Smooth muscle cell (in vitro differentiated cells): ENCODE measurements at regions not wholly inside any gene's neighbourhood (a gene's known extent, or its start where the extent isn't known, plus 50 kb on each side); places are given as distances from the start of the nearest gene placed in this dataset.

Source experiments
- DNase-seq: peaks from one replicate; lab custom pipeline; 2025; ENCODE audit not compliant: unreplicated experiment; lab: John Stamatoyannopoulos, UW
- H2AFZ ChIP-seq: fragments of 200-600 bp; sonication (generic); 2 replicates; pipeline ENCODE4 v1.6.0; 2016; ENCODE audit warnings: antibody characterized with exemption, low read depth, mild to moderate bottlenecking
- H3F3A ChIP-seq: fragments of 200-600 bp; sonication (generic); 2 replicates; pipeline ENCODE4 v1.6.0; 2017; ENCODE audit warnings: antibody characterized with exemption, low read depth
- H3K27ac ChIP-seq: fragments of 200-600 bp; sonication (generic); 2 replicates; pipeline ENCODE4 v1.5.1; 2016; ENCODE audit warnings: low read depth, mild to moderate bottlenecking
- H3K27me3 ChIP-seq: fragments of 200-600 bp; sonication (generic); 2 replicates; pipeline ENCODE4 v1.6.1; 2016; ENCODE audit warnings: low read depth, mild to moderate bottlenecking
- H3K36me3 ChIP-seq: fragments of 200-600 bp; sonication (generic); 2 replicates; pipeline ENCODE4 v1.5.1; 2016; ENCODE audit warnings: low read depth
- H3K4me1 ChIP-seq: fragments of 200-600 bp; sonication (generic); 2 replicates; pipeline ENCODE4 v1.5.1; 2016; ENCODE audit warnings: low read depth
- H3K4me2 ChIP-seq: fragments of 200-600 bp; sonication (generic); 2 replicates; pipeline ENCODE4 v1.6.0; 2016; ENCODE audit warnings: mild to moderate bottlenecking
- H3K4me3 ChIP-seq: fragments of 200-600 bp; sonication (generic); 2 replicates; pipeline ENCODE4 v1.5.1; 2016; ENCODE audit warnings: mild to moderate bottlenecking
- H3K79me2 ChIP-seq: fragments of 200-600 bp; sonication (generic); 2 replicates; pipeline ENCODE4 v1.6.0; 2016; ENCODE audit warnings: low read depth, mild to moderate bottlenecking
- H3K9ac ChIP-seq: fragments of 200-600 bp; sonication (generic); 2 replicates; pipeline ENCODE4 v1.6.0; 2016; ENCODE audit warnings: low read depth
- H3K9me3 ChIP-seq: fragments of 200-600 bp; sonication (generic); replicated peaks from 2 replicates; pipeline ENCODE4 v1.5.1; 2016; ENCODE audit warnings: low read depth
- H4K20me1 ChIP-seq: fragments of 200-600 bp; sonication (generic); 2 replicates; pipeline ENCODE4 v1.6.0; 2016; ENCODE audit warnings: low read depth
- CTCF ChIP-seq: fragments of 200-600 bp; sonication (generic); IDR thresholded peaks from 2 replicates; pipeline ENCODE4 v1.5.1; 2017; ENCODE audit warnings: borderline replicate concordance, mild to moderate bottlenecking, antibody characterized with exemption; ENCODE audit not compliant: insufficient read depth, poor library complexity, severe bottlenecking
- WGBS: methylation state at CpG from one replicate; pipeline ENCODE4 v1.1.7; 2016; ENCODE audit warnings: low lambda C conversion rate; 5-methylcytosine and 5-hydroxymethylcytosine counted together

DNA sequence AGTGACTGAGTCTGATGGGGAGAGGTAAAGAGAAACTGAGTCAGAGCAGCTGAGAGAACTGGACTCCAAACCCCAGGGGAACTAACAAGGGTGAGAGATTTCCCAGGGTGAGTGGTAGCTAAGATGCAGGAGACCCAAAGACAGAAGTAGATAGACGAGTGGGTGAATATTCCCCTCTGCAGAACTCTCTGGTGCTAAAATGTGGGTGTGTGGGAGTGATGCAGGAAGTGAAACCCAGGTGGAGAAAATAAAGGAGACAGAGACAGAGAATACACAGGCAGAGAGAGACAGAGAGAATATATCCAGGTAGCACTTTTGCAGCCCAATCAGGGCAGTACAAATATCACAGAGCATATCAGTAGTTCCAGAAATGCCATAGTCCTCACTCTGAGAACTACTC is 212.5 kb upstream of the ZIC3 start:
- no peak overlapping the region for H3K27ac ChIP-seq
- no peak for TF ChIP-seq CTCF
- H3K27me3 ChIP-seq = no peaks in the 10 kb centered on the region
- DNase-seq = no peak
- H4K20me1 ChIP-seq = no peaks in the 10 kb centered on the region
- H3K79me2 ChIP-seq = no peaks in the 10 kb centered on the region
- H3K4me3 ChIP-seq = no peak overlapping the region
- H3F3A ChIP-seq = no peaks in the 10 kb centered on the region
- 78% methylated on average over 1 of the region's 1 CpG for WGBS
- H3K9ac ChIP-seq = no peak overlapping the region
- H3K9me3 ChIP-seq = no peaks in the 10 kb centered on the region
- H3K4me2 ChIP-seq = no peak overlapping the region
- H3K4me1 ChIP-seq = no peaks in the 10 kb centered on the region
- H3K36me3 ChIP-seq = no peaks in the 10 kb centered on the region
- H2AFZ ChIP-seq = no peak overlapping the region

DNA sequence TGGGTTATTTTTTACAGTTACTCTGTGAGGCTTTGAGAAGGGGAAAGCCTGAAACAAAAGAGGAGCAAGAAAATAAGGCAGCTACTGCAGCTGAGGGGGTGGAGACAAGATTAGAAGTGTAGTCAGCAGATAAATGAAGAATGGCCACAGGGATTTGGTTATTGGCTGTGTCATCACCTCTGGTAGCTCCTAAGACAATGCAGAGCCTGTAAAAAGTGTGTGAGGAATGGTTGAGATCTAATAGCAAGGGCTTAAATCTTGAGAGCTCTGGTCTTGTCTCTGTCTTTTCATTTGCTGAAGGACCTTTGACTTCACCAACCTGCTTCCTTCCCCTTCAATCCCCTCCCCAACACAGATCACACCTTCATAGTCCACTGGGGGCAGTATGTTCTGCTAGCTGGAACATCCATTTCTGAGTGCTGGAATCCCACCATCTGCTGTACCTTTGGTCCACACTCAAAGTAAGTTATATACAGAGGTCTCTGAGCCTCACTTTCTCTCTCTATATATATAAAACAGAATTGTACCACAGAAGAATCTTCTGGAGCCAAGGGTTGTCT is 213.7 kb upstream of the ZIC3 start:
- Histone ChIP-seq H3F3A (no peaks in the 10 kb centered on the region), H3K27me3 (no peaks in the 10 kb centered on the region), H3K4me3 (no peak overlapping the region), H3K79me2 (no peaks in the 10 kb centered on the region), H4K20me1 (no peaks in the 10 kb centered on the region), H3K36me3 (no peaks in the 10 kb centered on the region), H3K4me2 (no peak overlapping the region), H3K4me1 (no peaks in the 10 kb centered on the region), H3K27ac (no peak overlapping the region), H3K9me3 (no peaks in the 10 kb centered on the region), H2AFZ (no peak overlapping the region), H3K9ac (no peak overlapping the region)
- DNase-seq = no peak
- no peak for TF ChIP-seq CTCF

- DNase-seq = no peak
- no peaks in the 10 kb centered on the region for H3K79me2 ChIP-seq
- no peak overlapping the region for H3K27ac ChIP-seq
- no peaks in the 10 kb centered on the region for H3F3A ChIP-seq
- H3K9ac ChIP-seq = no peak overlapping the region
- no peaks in the 10 kb centered on the region for H3K9me3 ChIP-seq
- H3K4me2 ChIP-seq = no peak overlapping the region
- H3K27me3 ChIP-seq = no peaks in the 10 kb centered on the region
- no peaks in the 10 kb centered on the region for H3K4me1 ChIP-seq
- no peak for TF ChIP-seq CTCF
- no peaks in the 10 kb centered on the region for H3K36me3 ChIP-seq
- H3K4me3 ChIP-seq = no peak overlapping the region
- WGBS = 72% methylated on average over 3 of the region's 3 CpGs
- H4K20me1 ChIP-seq = no peaks in the 10 kb centered on the region
- no peak overlapping the region for H2AFZ ChIP-seq
These were observed 223.0 kb upstream of the ZIC3 start for GRCh38 chrX:137342969-137343368.

- no peaks in the 10 kb centered on the region for H3K9me3 ChIP-seq
- DNase-seq = no peak
- H4K20me1 ChIP-seq = no peaks in the 10 kb centered on the region
- H3K4me3 ChIP-seq = no peak overlapping the region
- H3K9ac ChIP-seq = no peak overlapping the region
- WGBS = 61% methylated on average over 3 of the region's 3 CpGs
- H3K36me3 ChIP-seq = no peaks in the 10 kb centered on the region
- H3F3A ChIP-seq = no peaks in the 10 kb centered on the region
- no peaks in the 10 kb centered on the region for H3K27me3 ChIP-seq
- no peak overlapping the region for H3K4me2 ChIP-seq
- no peak overlapping the region for H2AFZ ChIP-seq
- H3K27ac ChIP-seq = no peak overlapping the region
- TF ChIP-seq CTCF = no peak
- H3K79me2 ChIP-seq = no peaks in the 10 kb centered on the region
- no peaks in the 10 kb centered on the region for H3K4me1 ChIP-seq
These were observed 252.3 kb upstream of the ZIC3 start for GRCh38 chrX:137313627-137314026.
